ENCODE measurements at regions not wholly inside any gene's neighbourhood (a gene's known extent, or its start where the extent isn't known, plus 50 kb on each side); places are given as distances from the start of the nearest gene placed in this dataset.

DNA sequence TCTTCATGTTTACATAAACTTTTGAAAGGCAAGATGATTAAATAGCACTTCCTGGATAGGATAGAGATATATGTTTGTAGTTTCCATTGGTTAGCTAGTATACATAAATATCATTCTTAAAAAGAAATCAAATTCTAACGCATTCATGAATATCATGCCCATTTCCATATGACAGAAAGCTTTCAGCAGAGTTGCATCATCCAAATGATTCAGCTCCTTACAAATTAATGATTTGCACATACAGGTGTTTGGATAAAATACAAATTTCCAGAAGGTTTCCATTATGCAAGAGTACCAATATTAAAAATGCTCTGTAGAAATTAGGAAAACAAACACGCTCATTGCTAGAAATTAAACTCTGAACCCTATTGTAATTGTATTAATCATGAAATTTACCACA, 264.4 kb downstream of the FOXG1 start:
- no peak for FAIRE-seq
- CTCF ChIA-PET (ENCODE audit: low intra/inter-chr PET ratio): no interaction called here
- H3K9me1 ChIP-seq (ENCODE audit: control insufficient read depth, insufficient read depth, low read length): no peaks in the 10 kb centered on the region
- no peaks in the 10 kb centered on the region for H3K79me2 ChIP-seq (ENCODE audit: control insufficient read depth, insufficient read depth, low read length)
- H3K27ac ChIP-seq (ENCODE audit: extremely low read depth, low read depth, low read length): no peak overlapping the region
- TF ChIP-seq GABPB1 (CRISPR knock-in tag; IDR thresholded peaks at IDR 0.05): no peak
- no peak for TF ChIP-seq ZNF133 (CRISPR knock-in tag; IDR thresholded peaks at IDR 0.05)
- no peak for TF ChIP-seq SP1 (CRISPR knock-in tag; IDR thresholded peaks at IDR 0.05)
- TF ChIP-seq ATF3 (IDR thresholded peaks at IDR 0.05): peak; percentile 68
- TF ChIP-seq ATF3 (CRISPR knock-in tag; conservative IDR thresholded peaks at IDR 0.05): no peak
- TF ChIP-seq TRIM24 (IDR thresholded peaks at IDR 0.05): peak; percentile 48 to 70; a peak in 2 of 4 replicates
- TF ChIP-seq CEBPG (CRISPR knock-in tag; IDR thresholded peaks at IDR 0.05): no peak
- TF ChIP-seq CEBPG (tag; conservative IDR thresholded peaks at IDR 0.05 in 1 of 2, IDR thresholded peaks at IDR 0.05 in 1 of 2): peak; percentile 64 to 74
- TF ChIP-seq TAF15 (IDR thresholded peaks at IDR 0.05; ENCODE audit: low read depth, low read length): no peak
- H4K20me1 ChIP-seq (replicated peaks; ENCODE audit: control insufficient read depth, insufficient read depth, low read length): no peaks in the 10 kb centered on the region
- DNase-seq (ENCODE audit: extremely low read depth in 1 of 4, low spot score in 3 of 4): no peak
- no peak overlapping the region for H3K9ac ChIP-seq (ENCODE audit: insufficient read depth in 1 of 2, low read depth in 2 of 2, low read length in 2 of 2)
- WGBS (ENCODE audit: insufficient coverage, low coverage, missing lambda C conversion rate): 36% methylated on average over 2 of the region's 2 CpGs
- H3K4me1 ChIP-seq (replicated peaks in 1 of 2; ENCODE audit: control insufficient read depth in 2 of 2, insufficient read depth in 2 of 2, low read length in 2 of 2): peaks cover 0 to 2% of the 10 kb centered on the region in 2 experiments; a peak in 2 of 5 replicates
- POLR2A ChIA-PET: no interaction called here
- no peaks in the 10 kb centered on the region for H3K36me3 ChIP-seq (ENCODE audit: control insufficient read depth, insufficient read depth, low read length)
- BruUV-seq (replicated peaks): no TSS peak
- H3K9me3 ChIP-seq (replicated peaks; ENCODE audit: control insufficient read depth, insufficient read depth, low read depth, low read length): no peaks in the 10 kb centered on the region
- no peak overlapping the region for H2AFZ ChIP-seq (ENCODE audit: low read depth, low read length)
- no peaks in the 10 kb centered on the region for H3K27me3 ChIP-seq (ENCODE audit: control insufficient read depth in 2 of 2, insufficient read depth in 2 of 2, low read length in 2 of 2)
- no peak for ATAC-seq
- no peak overlapping the region for H3K4me2 ChIP-seq (ENCODE audit: insufficient read depth, low read length)
- intact Hi-C loops (cut with micrococcal nuclease) (no loop called here), in situ Hi-C loops (cut with MboI) (no loop called here)
- no peak overlapping the region for H3K4me3 ChIP-seq
